ENCODE measurements at regions not wholly inside any gene's neighbourhood (a gene's known extent, or its start where the extent isn't known, plus 50 kb on each side); places are given as distances from the start of the nearest gene placed in this dataset.

DNA sequence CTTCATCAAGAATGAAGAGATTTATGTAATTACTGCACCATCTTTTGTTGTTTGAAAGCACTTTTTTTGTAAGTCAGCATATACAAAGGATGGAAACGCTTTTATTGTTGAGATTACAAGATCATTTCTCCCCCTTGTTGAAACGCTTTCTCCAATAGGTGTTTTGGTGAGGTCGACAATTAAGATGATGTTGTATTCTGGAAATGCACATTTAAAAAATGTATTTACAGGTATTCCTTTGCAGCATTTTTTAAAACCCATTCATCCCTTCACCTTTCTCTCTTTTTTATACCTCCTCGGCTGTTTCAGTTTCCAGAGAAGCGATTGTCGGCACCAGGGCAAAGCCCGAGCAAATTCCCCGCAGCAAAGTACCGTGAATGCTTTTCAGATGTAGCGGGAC is 499.9 kb downstream of the VRK1 start:
- TF ChIP-seq, protein P1, sequence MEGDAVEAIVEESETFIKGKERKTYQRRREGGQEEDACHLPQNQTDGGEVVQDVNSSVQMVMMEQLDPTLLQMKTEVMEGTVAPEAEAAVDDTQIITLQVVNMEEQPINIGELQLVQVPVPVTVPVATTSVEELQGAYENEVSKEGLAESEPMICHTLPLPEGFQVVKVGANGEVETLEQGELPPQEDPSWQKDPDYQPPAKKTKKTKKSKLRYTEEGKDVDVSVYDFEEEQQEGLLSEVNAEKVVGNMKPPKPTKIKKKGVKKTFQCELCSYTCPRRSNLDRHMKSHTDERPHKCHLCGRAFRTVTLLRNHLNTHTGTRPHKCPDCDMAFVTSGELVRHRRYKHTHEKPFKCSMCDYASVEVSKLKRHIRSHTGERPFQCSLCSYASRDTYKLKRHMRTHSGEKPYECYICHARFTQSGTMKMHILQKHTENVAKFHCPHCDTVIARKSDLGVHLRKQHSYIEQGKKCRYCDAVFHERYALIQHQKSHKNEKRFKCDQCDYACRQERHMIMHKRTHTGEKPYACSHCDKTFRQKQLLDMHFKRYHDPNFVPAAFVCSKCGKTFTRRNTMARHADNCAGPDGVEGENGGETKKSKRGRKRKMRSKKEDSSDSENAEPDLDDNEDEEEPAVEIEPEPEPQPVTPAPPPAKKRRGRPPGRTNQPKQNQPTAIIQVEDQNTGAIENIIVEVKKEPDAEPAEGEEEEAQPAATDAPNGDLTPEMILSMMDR (IDR thresholded peaks at IDR 0.05): no peak
- TF ChIP-seq POLR2A (IDR thresholded peaks at IDR 0.05): no peak
